IMR-90 (cell line): ENCODE measurements at regions not wholly inside any gene's neighbourhood (a gene's known extent, or its start where the extent isn't known, plus 50 kb on each side); places are given as distances from the start of the nearest gene placed in this dataset.

ENCODE experiments used
- ATAC-seq: fragments of 200-7000 bp; cut with Tn5 transposase; 2 replicates; pipeline ENCODE4 v1.9.1; 2020; ENCODE audit warnings: low read depth, mild to moderate bottlenecking, moderate library complexity
- BruUV-seq: library from RNA; stranded (reverse); fragments of 400-500 nt; replicated peaks from 2 replicates; lab custom pipeline; 2021; lab: Mats Ljungman, UMichigan
- CTCF ChIA-PET: fragments of 300-600 bp; formaldehyde crosslinking; extraction: SDS; loops from one replicate; lab custom pipeline; 2021; ENCODE audit warnings: antibody characterized with exemption; lab: Yijun Ruan, JAX
- POLR2A ChIA-PET: fragments of 300-600 bp; sonication (Branson Sonifier 250); formaldehyde crosslinking; loops from one replicate; lab custom pipeline; 2022; ENCODE audit warnings: antibody characterized with exemption; ENCODE audit not compliant: unreplicated experiment; lab: Charles Lee
- DNase-seq: peaks from one replicate; pipeline ENCODE4 v3.0.0; 2013
- H2AFZ ChIP-seq: replicated peaks from 2 replicates; pipeline ENCODE3; 2013; ENCODE audit warnings: low read length, mild to moderate bottlenecking; ENCODE audit not compliant: poor library complexity
- H2AK5ac ChIP-seq: 2 replicates; pipeline ENCODE4 v1.6.1; 2013; ENCODE audit warnings: low read depth, low read length, inconsistent platforms
- H2AK9ac ChIP-seq: replicated peaks from 2 replicates; pipeline ENCODE3; 2013; ENCODE audit warnings: mild to moderate bottlenecking, low read depth, low read length, moderate library complexity; ENCODE audit not compliant: poor library complexity
- H2BK120ac ChIP-seq: 2 replicates; pipeline ENCODE4 v1.6.1; 2013; ENCODE audit warnings: low read depth, low read length, inconsistent platforms
- H2BK15ac ChIP-seq: 3 replicates; pipeline ENCODE4 v1.6.1; 2013; ENCODE audit warnings: low read depth, low read length, inconsistent platforms
- H2BK20ac ChIP-seq: 2 replicates; pipeline ENCODE4 v1.6.1; 2013; ENCODE audit warnings: low read depth, mild to moderate bottlenecking, inconsistent platforms, low read length, moderate library complexity
- H2BK5ac ChIP-seq: 2 replicates; pipeline ENCODE4 v1.6.1; 2013; ENCODE audit warnings: mild to moderate bottlenecking, low read depth, low read length, inconsistent platforms; ENCODE audit not compliant: poor library complexity, severe bottlenecking
- H3K14ac ChIP-seq: replicated peaks from 2 replicates; pipeline ENCODE4 v1.6.1; 2013; ENCODE audit warnings: low read depth, low read length, inconsistent platforms
- H3K18ac ChIP-seq: 2 replicates; pipeline ENCODE4 v1.6.1; 2013; ENCODE audit warnings: low read depth, low read length, control low read depth
- H3K23ac ChIP-seq: 2 replicates; pipeline ENCODE4 v1.6.1; 2013; ENCODE audit warnings: low read depth, low read length, inconsistent platforms
- H3K27ac ChIP-seq: 2 replicates; pipeline ENCODE4 v1.5.1; 2013; ENCODE audit warnings: mild to moderate bottlenecking, control low read depth, low read length; ENCODE audit not compliant: insufficient read depth
- H3K27me3 ChIP-seq: 2 replicates; pipeline ENCODE4 v1.6.1; 2013; ENCODE audit warnings: low read length; ENCODE audit not compliant: control insufficient read depth, insufficient read depth
- H3K36me3 ChIP-seq: 2 replicates; pipeline ENCODE4 v1.6.1; 2013; ENCODE audit warnings: low read length, mixed read lengths; ENCODE audit not compliant: control insufficient read depth, insufficient read depth
- H3K4ac ChIP-seq: 2 replicates; pipeline ENCODE4 v1.6.1; 2013; ENCODE audit warnings: low read depth, low read length, inconsistent platforms
- H3K4me1 ChIP-seq: 2 replicates; pipeline ENCODE4 v1.6.1; 2013; ENCODE audit warnings: low read length, mixed read lengths; ENCODE audit not compliant: control insufficient read depth, insufficient read depth
- H3K4me2 ChIP-seq: 2 replicates; pipeline ENCODE4 v1.6.1; 2013; ENCODE audit warnings: low read depth, mild to moderate bottlenecking, control low read depth, low read length, moderate library complexity
- H3K4me3 ChIP-seq: 2 replicates; pipeline ENCODE4 v1.5.1; 2013; ENCODE audit warnings: low read depth, mild to moderate bottlenecking, control low read depth, low read length, moderate library complexity; ENCODE audit not compliant: insufficient read depth
- H3K56ac ChIP-seq: 2 replicates; pipeline ENCODE4 v1.6.1; 2013; ENCODE audit warnings: low read length, inconsistent platforms; ENCODE audit not compliant: insufficient read depth; ENCODE audit errors: extremely low read depth
- H3K79me1 ChIP-seq, 2 experiments: 2 replicates each; pipeline ENCODE4 v1.6.1; 2013; ENCODE audit warnings: low read length in 2 of 2, inconsistent platforms in 1 of 2, low read depth in 1 of 2
- H3K9ac ChIP-seq: 2 replicates; pipeline ENCODE4 v1.6.1; 2013; ENCODE audit warnings: low read depth, low read length, control low read depth
- H3K9me1 ChIP-seq: 2 replicates; pipeline ENCODE4 v1.6.1; 2013; ENCODE audit warnings: low read length, inconsistent platforms; ENCODE audit not compliant: insufficient read depth
- H3K9me3 ChIP-seq: 2 replicates; pipeline ENCODE4 v1.6.1; 2013; ENCODE audit warnings: low read length; ENCODE audit not compliant: control insufficient read depth, insufficient read depth
- H4K20me1 ChIP-seq: 2 replicates; pipeline ENCODE4 v1.6.1; 2013; ENCODE audit warnings: low read length, inconsistent platforms; ENCODE audit not compliant: insufficient read depth
- H4K5ac ChIP-seq: 2 replicates; pipeline ENCODE4 v1.6.1; 2013; ENCODE audit warnings: mild to moderate bottlenecking, low read depth, low read length, control low read depth
- H4K8ac ChIP-seq, 2 experiments: 2 replicates each; pipeline ENCODE4 v1.6.1; 2013; ENCODE audit warnings: low read depth in 2 of 2, low read length in 2 of 2, control low read depth in 1 of 2, inconsistent platforms in 1 of 2
- H4K91ac ChIP-seq: 2 replicates; pipeline ENCODE4 v1.6.1; 2013; ENCODE audit warnings: low read depth, low read length, inconsistent platforms; ENCODE audit not compliant: insufficient read depth
- RCOR1 ChIP-seq: IDR thresholded peaks from 2 replicates; pipeline ENCODE4 v1.6.1; 2012; ENCODE audit warnings: mild to moderate bottlenecking, low read length, improper control_type of control experiment; ENCODE audit not compliant: insufficient replicate concordance
- WGBS, 2 experiments: methylation state at CpG; one replicate each; pipeline versions ENCODE4 v1.1.5 to v1.1.7; 2013; ENCODE audit warnings: missing lambda C conversion rate in 2 of 2; ENCODE audit not compliant: insufficient read length in 1 of 2; ENCODE audit errors: extremely low coverage in 2 of 2; 5-methylcytosine and 5-hydroxymethylcytosine counted together
- dilution Hi-C: fragments of 300-500 bp; cut with HindIII; formaldehyde crosslinking; loops from one replicate; pipeline ENCODE4 v1.14.3; 2018; ENCODE audit warnings: low sequenced_read_pairs; ENCODE audit not compliant: unreplicated experiment
- in situ Hi-C: fragments of 300-500 bp; cut with MboI; formaldehyde crosslinking; loops from 3 replicates; pipeline ENCODE4 v1.14.3; 2019; ENCODE audit warnings: low sequenced_read_pairs, inconsistent platforms, mixed read lengths
- intact Hi-C: fragments of 100-400 bp; cut with micrococcal nuclease; formaldehyde crosslinking; loops from 2 replicates; pipeline ENCODE4 v1.10.0; 2022
- TF ChIP-seq, protein P1 (sequence below): fragments of 150-350 bp; IDR thresholded peaks from 2 replicates; pipeline ENCODE4 v1.6.1; 2017; ENCODE audit warnings: mild to moderate bottlenecking, antibody characterized with exemption, low read length, low read depth

DNA sequence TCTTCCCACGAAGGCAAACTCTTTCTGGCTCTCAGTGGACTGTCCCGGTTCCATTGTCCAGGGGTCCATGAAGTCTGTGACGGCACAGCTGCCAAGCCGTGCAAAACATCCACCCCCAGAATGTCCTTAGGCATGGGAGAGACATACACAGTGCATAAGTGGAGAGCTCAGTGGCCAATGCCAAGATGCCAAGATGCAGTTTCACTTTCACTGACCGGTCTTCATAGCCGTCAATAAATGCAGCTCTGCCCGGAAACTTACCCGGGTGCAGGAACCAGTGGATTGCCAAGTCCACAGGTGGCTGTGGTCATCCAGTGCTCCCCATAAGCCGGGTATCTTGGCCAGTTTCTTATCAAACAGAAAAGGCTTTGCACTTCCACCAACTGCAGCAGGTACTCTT, 162.3 kb downstream of the PTCSC3 start:
- ATAC-seq: no peak
- 66% methylated on average over 5 of the region's 9 CpGs; no CpG with 5 or more reads in 1 of the 2 experiments for WGBS, 2 experiments
- no peaks in the 10 kb centered on the region for H3K36me3 ChIP-seq

More for the DNA sequence above, 162.3 kb downstream of the PTCSC3 start:
- H3K56ac ChIP-seq: no peak overlapping the region
- no peak overlapping the region for H3K14ac ChIP-seq
- H4K20me1 ChIP-seq: no peaks in the 10 kb centered on the region
- no peak overlapping the region for H3K27ac ChIP-seq
- no peak overlapping the region for H2AK5ac ChIP-seq
- H3K23ac ChIP-seq: no peak overlapping the region
- in situ Hi-C loops: no loop called here
- no peak overlapping the region for H2AK9ac ChIP-seq
- no peak overlapping the region for H4K8ac ChIP-seq
- intact Hi-C loops: no loop called here
- no peak overlapping the region for H2AFZ ChIP-seq
- H3K79me1 ChIP-seq: no peaks in the 10 kb centered on the region
- no peak overlapping the region for H2BK15ac ChIP-seq
- no peak for TF ChIP-seq RCOR1
- TF ChIP-seq, protein P1, sequence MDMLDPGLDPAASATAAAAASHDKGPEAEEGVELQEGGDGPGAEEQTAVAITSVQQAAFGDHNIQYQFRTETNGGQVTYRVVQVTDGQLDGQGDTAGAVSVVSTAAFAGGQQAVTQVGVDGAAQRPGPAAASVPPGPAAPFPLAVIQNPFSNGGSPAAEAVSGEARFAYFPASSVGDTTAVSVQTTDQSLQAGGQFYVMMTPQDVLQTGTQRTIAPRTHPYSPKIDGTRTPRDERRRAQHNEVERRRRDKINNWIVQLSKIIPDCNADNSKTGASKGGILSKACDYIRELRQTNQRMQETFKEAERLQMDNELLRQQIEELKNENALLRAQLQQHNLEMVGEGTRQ: no peak
- no peak overlapping the region for H2BK20ac ChIP-seq
- H3K27me3 ChIP-seq: no peaks in the 10 kb centered on the region; the same call in 1 of the 2 replicates
- H4K5ac ChIP-seq: no peak overlapping the region
- no peak overlapping the region for H3K9ac ChIP-seq
- BruUV-seq: no TSS peak
- H2BK120ac ChIP-seq: no peak overlapping the region
- no peaks in the 10 kb centered on the region for H3K4me1 ChIP-seq
- H3K9me3 ChIP-seq: no peaks in the 10 kb centered on the region
- no peak overlapping the region for H3K4me3 ChIP-seq
- H3K9me1 ChIP-seq: no peaks in the 10 kb centered on the region
- dilution Hi-C loops: no loop called here
- no peak overlapping the region for H3K4ac ChIP-seq
- no peak overlapping the region for H2BK5ac ChIP-seq
- no peak overlapping the region for H3K4me2 ChIP-seq
- H3K18ac ChIP-seq: no peak overlapping the region
- POLR2A ChIA-PET: no interaction called here
- CTCF ChIA-PET: no interaction called here
- no peak for DNase-seq
- H4K91ac ChIP-seq: no peak overlapping the region
